IPS-NIHi7 (cell line): ENCODE measurements at regions not wholly inside any gene's neighbourhood (a gene's known extent, or its start where the extent isn't known, plus 50 kb on each side); places are given as distances from the start of the nearest gene placed in this dataset.
A peak's percentile ranks its signal among the peaks of the same experiment; 100 is the strongest.
"Not testable (repeated sequence)": the region's sequence is repeated elsewhere in the genome, so short reads cannot be mapped to it uniquely, and the experiment has no call there.

Experiments
- DNase-seq: peaks from one replicate; pipeline ENCODE4 v3.0.0; 2012; ENCODE audit warnings: mixed read lengths; ENCODE audit errors: extremely low spot score

- no peak for DNase-seq
These were observed 631.2 kb upstream of the SYNCRIP start for GRCh38 chr6:86273936-86274335.

GRCh38 chr6:86256615-86257187 lies 614.0 kb upstream of the SYNCRIP start:
- DNase-seq: no peak

DNA sequence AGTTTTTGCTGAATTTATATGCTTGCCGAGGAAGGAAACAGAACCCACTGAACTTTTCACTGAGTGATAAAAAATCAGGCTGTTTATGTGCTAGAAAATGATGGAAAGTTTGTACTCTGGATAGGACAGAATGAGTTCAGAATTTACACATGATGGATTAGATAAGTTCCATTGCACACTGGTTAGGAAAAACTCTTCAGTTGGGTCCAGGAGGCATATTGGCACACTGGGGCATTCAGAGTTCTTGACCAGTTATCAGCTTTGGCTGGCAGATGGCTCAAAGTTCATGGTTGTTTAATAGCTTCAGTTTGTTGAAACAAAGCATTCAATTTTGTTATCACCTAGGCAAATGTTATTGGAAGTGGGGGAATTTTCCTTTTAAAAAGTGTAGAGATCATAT lies 613.3 kb upstream of the SYNCRIP start:
- no peak for DNase-seq

GRCh38 chr6:86251106-86251505 lies 608.4 kb upstream of the SYNCRIP start:
- DNase-seq: no peak

DNA sequence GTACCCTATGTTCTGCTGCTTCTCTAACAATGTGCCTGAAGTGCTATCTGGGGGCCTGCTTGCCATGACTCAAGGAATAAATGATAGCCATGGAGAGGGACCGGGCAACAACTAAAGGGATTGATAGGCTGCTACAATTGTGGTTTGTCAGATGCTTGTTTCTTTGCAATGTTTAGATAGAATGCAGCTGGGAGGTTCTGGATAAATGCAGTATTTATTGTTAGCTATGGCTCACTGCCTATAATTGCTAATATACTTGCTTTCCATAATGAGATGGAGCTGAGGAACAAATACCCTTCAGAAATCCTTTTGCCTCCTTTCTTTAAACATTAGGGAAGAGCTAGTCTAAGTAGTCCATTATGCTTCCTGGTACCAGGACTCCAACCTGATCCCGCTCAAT lies 575.2 kb upstream of the SYNCRIP start:
- DNase-seq: no peak

DNA sequence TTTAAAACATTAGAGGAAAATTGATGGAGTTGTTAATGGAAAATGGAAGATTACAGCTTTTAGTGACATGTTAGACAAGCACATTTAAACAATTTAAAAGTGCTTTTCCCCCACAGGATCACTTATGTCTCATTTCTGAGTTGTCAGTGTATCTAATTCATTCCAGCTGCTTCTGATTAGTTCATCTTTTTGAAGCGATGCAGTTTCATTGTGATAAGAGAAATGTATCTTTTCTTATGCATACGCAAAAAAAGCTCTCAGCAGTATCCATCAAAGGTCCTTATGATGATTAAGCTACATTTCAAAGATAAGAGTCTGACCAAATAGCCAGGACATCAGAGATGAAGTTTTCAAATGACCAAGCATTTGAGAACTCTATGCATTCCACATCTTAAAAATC lies 572.6 kb upstream of the SYNCRIP start:
- DNase-seq: no peak

- no peak for DNase-seq
These were observed 563.3 kb upstream of the SYNCRIP start for GRCh38 chr6:86205980-86206379.

- no peak for DNase-seq
These were observed 560.4 kb upstream of the SYNCRIP start for GRCh38 chr6:86203044-86203443.

DNA sequence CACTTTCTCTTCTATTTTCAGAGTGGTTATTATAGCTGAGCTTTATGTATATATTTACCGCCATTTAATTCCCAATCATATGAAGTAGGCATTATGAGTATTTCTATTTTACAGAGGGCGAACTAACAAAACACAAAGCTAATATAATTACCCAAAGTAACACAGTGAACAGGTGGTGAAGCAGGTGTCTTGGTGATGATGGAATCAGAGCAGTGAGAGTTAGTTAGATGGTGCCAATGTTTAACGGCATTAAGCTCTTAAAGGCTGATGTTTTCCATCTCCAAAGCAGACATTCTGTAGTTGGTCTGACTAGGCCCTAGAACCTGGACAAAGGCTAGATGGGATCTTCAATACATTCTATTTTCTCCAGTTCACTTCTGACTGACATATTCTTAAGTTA lies 551.1 kb upstream of the SYNCRIP start:
- no peak for DNase-seq

- DNase-seq: peak; percentile 36
These were observed 549.4 kb upstream of the SYNCRIP start for GRCh38 chr6:86192123-86192522.

DNA sequence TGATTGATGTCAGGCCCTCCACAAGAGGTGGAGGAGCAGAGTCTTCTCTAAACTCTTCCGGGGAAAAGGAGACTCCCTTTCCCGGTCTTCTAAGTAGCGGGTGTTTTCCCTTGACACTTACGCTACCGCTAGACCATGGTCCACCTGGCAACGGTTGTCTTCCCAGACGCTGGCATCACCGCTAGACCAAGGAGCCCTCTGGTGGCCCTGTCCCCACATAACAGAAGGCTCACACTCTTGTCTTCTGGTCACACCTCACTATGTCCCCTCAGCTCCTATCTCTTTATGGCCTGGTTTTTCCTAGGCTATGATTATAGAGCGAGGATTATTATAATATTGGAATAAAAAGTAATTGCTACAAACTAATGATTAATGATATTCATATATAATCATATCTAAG lies 532.5 kb upstream of the SYNCRIP start:
- DNase-seq: not testable (repeated sequence)

DNA sequence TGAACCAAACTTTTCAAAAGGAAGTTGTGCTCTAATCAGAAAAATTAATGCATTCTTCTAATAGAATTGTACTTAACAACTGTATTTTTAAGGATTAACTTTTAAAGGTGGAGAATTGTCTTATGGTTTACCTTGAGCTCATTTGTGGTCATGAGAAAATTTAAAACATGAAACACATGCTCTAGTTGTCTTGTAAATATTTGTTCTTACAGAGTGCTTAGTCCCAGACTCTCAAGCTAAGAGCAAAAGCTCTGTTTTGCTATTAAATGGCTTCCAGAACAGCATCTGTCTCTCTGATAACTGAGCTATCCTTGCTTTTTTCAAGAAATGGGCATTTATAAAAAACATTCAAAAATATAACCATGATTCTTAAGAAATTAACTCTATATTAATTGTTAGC lies 512.2 kb upstream of the SYNCRIP start:
- DNase-seq: no peak

DNA sequence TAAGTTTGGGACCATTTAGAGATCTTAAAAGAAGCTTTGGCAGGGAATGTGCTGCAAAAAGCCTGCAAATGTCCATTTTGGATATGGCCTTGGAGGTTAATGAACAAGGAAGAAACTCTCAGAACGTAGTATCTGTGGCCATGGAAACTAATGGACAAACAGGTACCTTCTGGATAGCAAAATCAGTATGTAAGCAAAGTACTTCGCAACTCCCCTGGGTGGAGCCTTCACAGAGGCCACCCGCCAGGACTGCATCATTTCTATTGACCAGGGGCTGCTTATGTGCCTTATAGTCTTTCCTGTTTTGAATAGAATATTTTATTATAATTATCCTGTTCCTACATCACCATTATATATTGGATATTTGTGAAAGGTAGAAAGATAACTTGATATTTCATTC lies 510.8 kb upstream of the SYNCRIP start:
- DNase-seq: no peak

- no peak for DNase-seq
These were observed 509.9 kb upstream of the SYNCRIP start for GRCh38 chr6:86152546-86152945.

GRCh38 chr6:86148586-86148985 lies 505.9 kb upstream of the SYNCRIP start:
- no peak for DNase-seq

DNA sequence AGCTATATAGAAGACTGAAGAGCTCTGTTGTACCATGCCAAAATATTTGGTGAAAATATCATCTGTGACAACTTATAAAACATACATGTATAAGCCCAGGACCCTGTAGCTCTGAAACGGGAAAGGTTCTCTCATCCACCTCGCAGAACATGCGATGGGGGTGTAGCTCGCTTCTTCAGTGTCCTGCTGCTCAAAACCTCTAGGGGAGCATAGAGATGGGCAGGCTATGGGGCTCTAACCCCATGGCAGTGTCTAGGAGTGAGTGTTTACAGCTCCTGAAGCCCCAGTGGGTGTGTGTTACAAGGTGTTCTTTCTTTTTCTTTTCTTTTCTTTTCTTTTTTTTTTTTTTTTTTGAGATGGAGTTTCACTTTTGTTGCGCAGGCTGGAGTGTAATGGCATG lies 505.2 kb upstream of the SYNCRIP start:
- no peak for DNase-seq

- no peak for DNase-seq
These were observed 504.6 kb upstream of the SYNCRIP start for GRCh38 chr6:86147311-86147710.

DNA sequence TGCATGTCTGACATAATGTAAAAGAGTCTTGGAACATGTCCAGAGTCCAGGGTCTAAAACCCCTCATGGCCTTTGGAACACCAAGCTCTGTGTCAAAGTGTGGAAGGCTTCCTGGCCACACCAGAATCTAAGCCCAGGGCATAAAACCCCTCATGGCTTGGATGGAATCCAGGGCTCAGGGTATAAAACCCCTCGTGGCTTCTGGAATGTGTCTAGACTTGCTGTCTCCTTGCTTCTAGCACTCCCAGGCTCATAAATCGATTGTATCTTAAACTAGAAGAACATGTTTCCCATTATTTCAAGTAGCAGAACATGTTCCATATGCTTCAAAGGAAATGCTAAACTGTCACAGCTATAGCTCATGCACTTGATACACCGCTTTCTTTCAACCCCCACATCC lies 504.1 kb upstream of the SYNCRIP start:
- DNase-seq: not testable (repeated sequence)

- DNase-seq: no peak
These were observed 499.6 kb upstream of the SYNCRIP start for GRCh38 chr6:86142326-86142725.

GRCh38 chr6:86128130-86128814 lies 485.6 kb upstream of the SYNCRIP start:
- no peak for DNase-seq

GRCh38 chr6:86122086-86122485 lies 479.4 kb upstream of the SYNCRIP start:
- DNase-seq: no peak

GRCh38 chr6:86118271-86118670 lies 475.6 kb upstream of the SYNCRIP start:
- DNase-seq: no peak

- DNase-seq: no peak
These were observed 465.3 kb upstream of the SYNCRIP start for GRCh38 chr6:86107985-86108384.

DNA sequence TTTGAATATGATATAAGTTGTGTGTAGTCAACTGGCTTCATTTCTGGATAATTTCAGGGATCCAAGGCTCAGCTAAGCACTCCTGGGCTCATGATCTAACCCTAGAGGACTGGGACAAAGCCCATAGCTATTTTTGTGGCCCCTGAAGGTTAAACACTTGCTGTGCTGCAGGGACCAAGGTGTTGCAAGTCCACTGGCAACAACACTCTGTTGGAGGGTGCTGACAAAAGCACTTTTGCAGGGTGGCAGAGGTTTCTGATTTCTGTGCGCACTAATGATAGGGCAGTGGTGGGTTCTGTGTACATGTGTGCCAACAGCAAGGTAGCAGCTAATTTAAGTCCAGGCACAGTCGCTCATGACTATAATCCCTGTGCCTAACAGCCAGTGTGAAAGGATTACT lies 445.3 kb upstream of the SYNCRIP start:
- no peak for DNase-seq
